ENCODE measurements at regions not wholly inside any gene's neighbourhood (a gene's known extent, or its start where the extent isn't known, plus 50 kb on each side); places are given as distances from the start of the nearest gene placed in this dataset.

- 22 to 31% methylated on average over 3 of the region's 3 CpGs for WGBS, 2 donors
- H3K27me3 ChIP-seq: no peaks in the 10 kb centered on the region
- no peak for TF ChIP-seq POLR2A (IDR thresholded peaks at IDR 0.05)
- TF ChIP-seq CTCF (IDR thresholded peaks at IDR 0.05): no peak
- H3K27ac ChIP-seq: no peak overlapping the region
- H3K4me3 ChIP-seq: no peak overlapping the region
- no peak for DNase-seq
- peaks cover 0 to 14% (median 7%) of the 10 kb centered on the region in 3 donors for H3K4me1 ChIP-seq
- no peaks in the 10 kb centered on the region for H3K36me3 ChIP-seq
- no peaks in the 10 kb centered on the region for H3K9me3 ChIP-seq
- intact Hi-C loops (cut with DNase I): no loop called here
These were observed 499.5 kb downstream of the ANKRD50 start for GRCh38 chr4:124212815-124213630.

- intact Hi-C loops (cut with DNase I): no loop called here
- no peaks in the 10 kb centered on the region for H3K36me3 ChIP-seq
- no peaks in the 10 kb centered on the region for H3K27me3 ChIP-seq
- 41 to 64% methylated on average over 1 of the region's 1 CpG for WGBS, 2 donors
- H3K4me3 ChIP-seq: no peak overlapping the region
- no peaks in the 10 kb centered on the region for H3K4me1 ChIP-seq
- H3K9me3 ChIP-seq: no peaks in the 10 kb centered on the region
- TF ChIP-seq POLR2A (IDR thresholded peaks at IDR 0.05) (no peak), CTCF (IDR thresholded peaks at IDR 0.05) (no peak)
- no peak for DNase-seq
- H3K27ac ChIP-seq: no peak overlapping the region
These were observed 493.1 kb downstream of the ANKRD50 start for GRCh38 chr4:124219389-124219788.

- no peak overlapping the region for H3K4me3 ChIP-seq
- no peak for DNase-seq
- TF ChIP-seq POLR2A (IDR thresholded peaks at IDR 0.05) (no peak), CTCF (IDR thresholded peaks at IDR 0.05) (no peak)
- intact Hi-C loops (cut with DNase I): no loop called here
- 89 to 94% methylated on average over 1 of the region's 1 CpG for WGBS, 2 donors
- H3K27me3 ChIP-seq: no peaks in the 10 kb centered on the region
- H3K4me1 ChIP-seq: no peaks in the 10 kb centered on the region
- no peaks in the 10 kb centered on the region for H3K36me3 ChIP-seq
- no peaks in the 10 kb centered on the region for H3K9me3 ChIP-seq
- no peak overlapping the region for H3K27ac ChIP-seq
These were observed 488.3 kb downstream of the ANKRD50 start for GRCh38 chr4:124224256-124224655.

- Histone ChIP-seq H3K4me3 (no peak overlapping the region), H3K36me3 (no peaks in the 10 kb centered on the region), H3K27me3 (no peaks in the 10 kb centered on the region), H3K4me1 (no peaks in the 10 kb centered on the region), H3K9me3 (no peaks in the 10 kb centered on the region), H3K27ac (no peak overlapping the region)
- TF ChIP-seq POLR2A (IDR thresholded peaks at IDR 0.05) (no peak), CTCF (IDR thresholded peaks at IDR 0.05) (no peak)
- intact Hi-C loops (cut with DNase I): no loop called here
- no peak for DNase-seq
These were observed 484.6 kb downstream of the ANKRD50 start for GRCh38 chr4:124227981-124228380.

- Histone ChIP-seq H3K9me3 (no peaks in the 10 kb centered on the region), H3K27me3 (no peaks in the 10 kb centered on the region), H3K4me3 (no peak overlapping the region), H3K27ac (no peak overlapping the region), H3K36me3 (no peaks in the 10 kb centered on the region), H3K4me1 (no peaks in the 10 kb centered on the region)
- no peak for TF ChIP-seq POLR2A (IDR thresholded peaks at IDR 0.05)
- no peak for TF ChIP-seq CTCF (IDR thresholded peaks at IDR 0.05)
- DNase-seq: no peak
- 58 to 74% methylated on average over 2 of the region's 2 CpGs for WGBS, 2 donors
- intact Hi-C loops (cut with DNase I): no loop called here
These were observed 482.3 kb downstream of the ANKRD50 start for GRCh38 chr4:124230268-124230667.

Measured in esophagus squamous epithelium (tissue), 5 donors.